ENCODE measurements at regions not wholly inside any gene's neighbourhood (a gene's known extent, or its start where the extent isn't known, plus 50 kb on each side); places are given as distances from the start of the nearest gene placed in this dataset.

DNA sequence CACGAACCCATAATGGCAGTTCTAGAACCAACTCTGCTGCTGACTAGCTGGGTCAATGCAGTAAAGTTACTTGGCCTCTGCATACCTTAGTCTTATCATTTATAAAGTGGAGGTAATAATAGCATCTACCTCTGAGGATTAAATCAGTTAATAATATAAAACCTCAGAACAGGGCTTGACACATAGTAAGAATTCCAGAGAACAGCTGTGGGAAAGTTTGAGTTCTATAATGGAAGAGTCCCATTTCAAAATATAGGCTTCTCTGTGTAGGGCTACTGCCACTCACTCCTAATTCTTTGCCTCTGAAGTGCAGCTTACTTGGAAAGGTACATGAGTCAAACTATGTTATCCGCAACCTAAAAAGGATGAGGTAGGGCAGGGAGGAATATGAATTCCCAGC lies 269.2 kb upstream of the PRKD1 start:
- TF ChIP-seq TEAD4 (IDR thresholded peaks at IDR 0.05) (no peak), CEBPB (IDR thresholded peaks at IDR 0.05) (no peak), CREB1 (IDR thresholded peaks at IDR 0.05; ENCODE audit: low read depth) (no peak), YY1 (IDR thresholded peaks at IDR 0.05; ENCODE audit: low read depth) (no peak), RAD21 (IDR thresholded peaks at IDR 0.05; ENCODE audit: low read depth) (no peak), FOXM1 (IDR thresholded peaks at IDR 0.05; ENCODE audit: borderline replicate concordance, low read depth) (no peak), NFIC (IDR thresholded peaks at IDR 0.05) (no peak), TAF1 (IDR thresholded peaks at IDR 0.05; ENCODE audit: low read depth) (no peak)
- TF ChIP-seq, protein P1, sequence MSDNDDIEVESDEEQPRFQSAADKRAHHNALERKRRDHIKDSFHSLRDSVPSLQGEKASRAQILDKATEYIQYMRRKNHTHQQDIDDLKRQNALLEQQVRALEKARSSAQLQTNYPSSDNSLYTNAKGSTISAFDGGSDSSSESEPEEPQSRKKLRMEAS (IDR thresholded peaks at IDR 0.05), result no peak
- TF ChIP-seq, protein P2, sequence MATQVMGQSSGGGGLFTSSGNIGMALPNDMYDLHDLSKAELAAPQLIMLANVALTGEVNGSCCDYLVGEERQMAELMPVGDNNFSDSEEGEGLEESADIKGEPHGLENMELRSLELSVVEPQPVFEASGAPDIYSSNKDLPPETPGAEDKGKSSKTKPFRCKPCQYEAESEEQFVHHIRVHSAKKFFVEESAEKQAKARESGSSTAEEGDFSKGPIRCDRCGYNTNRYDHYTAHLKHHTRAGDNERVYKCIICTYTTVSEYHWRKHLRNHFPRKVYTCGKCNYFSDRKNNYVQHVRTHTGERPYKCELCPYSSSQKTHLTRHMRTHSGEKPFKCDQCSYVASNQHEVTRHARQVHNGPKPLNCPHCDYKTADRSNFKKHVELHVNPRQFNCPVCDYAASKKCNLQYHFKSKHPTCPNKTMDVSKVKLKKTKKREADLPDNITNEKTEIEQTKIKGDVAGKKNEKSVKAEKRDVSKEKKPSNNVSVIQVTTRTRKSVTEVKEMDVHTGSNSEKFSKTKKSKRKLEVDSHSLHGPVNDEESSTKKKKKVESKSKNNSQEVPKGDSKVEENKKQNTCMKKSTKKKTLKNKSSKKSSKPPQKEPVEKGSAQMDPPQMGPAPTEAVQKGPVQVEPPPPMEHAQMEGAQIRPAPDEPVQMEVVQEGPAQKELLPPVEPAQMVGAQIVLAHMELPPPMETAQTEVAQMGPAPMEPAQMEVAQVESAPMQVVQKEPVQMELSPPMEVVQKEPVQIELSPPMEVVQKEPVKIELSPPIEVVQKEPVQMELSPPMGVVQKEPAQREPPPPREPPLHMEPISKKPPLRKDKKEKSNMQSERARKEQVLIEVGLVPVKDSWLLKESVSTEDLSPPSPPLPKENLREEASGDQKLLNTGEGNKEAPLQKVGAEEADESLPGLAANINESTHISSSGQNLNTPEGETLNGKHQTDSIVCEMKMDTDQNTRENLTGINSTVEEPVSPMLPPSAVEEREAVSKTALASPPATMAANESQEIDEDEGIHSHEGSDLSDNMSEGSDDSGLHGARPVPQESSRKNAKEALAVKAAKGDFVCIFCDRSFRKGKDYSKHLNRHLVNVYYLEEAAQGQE (IDR thresholded peaks at IDR 0.05; ENCODE audit: low read depth), result no peak
- TF ChIP-seq, protein P3, sequence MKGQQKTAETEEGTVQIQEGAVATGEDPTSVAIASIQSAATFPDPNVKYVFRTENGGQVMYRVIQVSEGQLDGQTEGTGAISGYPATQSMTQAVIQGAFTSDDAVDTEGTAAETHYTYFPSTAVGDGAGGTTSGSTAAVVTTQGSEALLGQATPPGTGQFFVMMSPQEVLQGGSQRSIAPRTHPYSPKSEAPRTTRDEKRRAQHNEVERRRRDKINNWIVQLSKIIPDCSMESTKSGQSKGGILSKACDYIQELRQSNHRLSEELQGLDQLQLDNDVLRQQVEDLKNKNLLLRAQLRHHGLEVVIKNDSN (IDR thresholded peaks at IDR 0.05), result no peak

DNA sequence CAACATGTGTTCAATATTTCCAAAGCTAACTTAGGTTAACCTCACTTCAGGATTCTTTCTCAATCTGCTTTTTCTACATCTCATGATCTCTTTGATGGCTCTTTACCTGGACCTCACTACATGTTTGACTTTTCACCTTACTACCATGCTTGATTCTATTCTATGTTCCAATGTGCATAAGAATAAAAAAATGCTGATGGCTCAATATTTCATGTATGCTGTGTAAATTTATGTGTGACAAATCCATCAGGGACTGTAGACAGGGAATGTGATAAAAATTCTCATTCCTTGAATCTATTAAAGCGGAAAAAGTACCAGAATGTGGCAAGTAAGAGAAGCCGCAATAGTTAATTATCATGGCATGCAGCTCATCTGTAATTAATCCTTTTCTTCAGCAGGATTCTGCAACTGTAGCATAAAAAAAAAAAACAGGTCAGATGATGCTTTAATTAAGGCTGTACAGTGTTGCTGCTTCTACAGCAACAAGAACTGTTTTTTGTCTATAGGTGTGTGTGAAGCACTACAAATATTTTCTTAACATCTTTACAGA lies 276.9 kb upstream of the PRKD1 start:
- TF ChIP-seq TCF12 (IDR thresholded peaks at IDR 0.05; ENCODE audit: low read depth), result no peak
- TF ChIP-seq, protein P2 (IDR thresholded peaks at IDR 0.05; ENCODE audit: low read depth), result no peak
- TF ChIP-seq CREB1 (IDR thresholded peaks at IDR 0.05; ENCODE audit: low read depth), result no peak
- no peak for TF ChIP-seq ZBTB7A (IDR thresholded peaks at IDR 0.05; ENCODE audit: low read depth)
- no peak for TF ChIP-seq FOXM1 (IDR thresholded peaks at IDR 0.05; ENCODE audit: borderline replicate concordance, low read depth)
- no peak for TF ChIP-seq TEAD4 (IDR thresholded peaks at IDR 0.05)
- no peak for TF ChIP-seq TAF1 (IDR thresholded peaks at IDR 0.05; ENCODE audit: low read depth)
- no peak for TF ChIP-seq RAD21 (IDR thresholded peaks at IDR 0.05; ENCODE audit: low read depth)
- TF ChIP-seq CEBPB (IDR thresholded peaks at IDR 0.05), result no peak
- TF ChIP-seq, protein P1 (IDR thresholded peaks at IDR 0.05), result no peak

DNA sequence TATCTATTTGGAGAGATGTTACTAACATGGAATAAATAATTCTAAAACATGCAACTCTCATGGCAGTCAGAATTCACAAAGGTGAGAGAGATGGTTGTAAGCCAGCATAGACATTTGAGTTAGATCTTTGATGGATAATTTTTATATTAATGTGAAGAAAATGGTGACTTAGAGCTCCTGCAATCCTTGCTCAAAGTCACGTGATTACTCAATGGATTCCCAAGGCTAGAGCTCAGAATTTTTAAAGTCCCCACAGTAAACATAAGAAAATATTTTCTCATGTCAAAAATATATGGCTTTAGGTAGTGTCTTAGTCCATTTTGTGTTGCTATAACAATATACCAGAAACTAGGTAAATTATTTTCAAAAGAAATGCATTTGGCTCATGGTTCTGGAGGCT lies 281.5 kb upstream of the PRKD1 start:
- TF ChIP-seq FOXM1 (IDR thresholded peaks at IDR 0.05; ENCODE audit: borderline replicate concordance, low read depth) (no peak), TCF12 (IDR thresholded peaks at IDR 0.05; ENCODE audit: low read depth) (no peak), CEBPB (IDR thresholded peaks at IDR 0.05) (no peak), RAD21 (IDR thresholded peaks at IDR 0.05; ENCODE audit: low read depth) (no peak), EP300 (IDR thresholded peaks at IDR 0.05; ENCODE audit: borderline replicate concordance) (no peak), EGR1 (IDR thresholded peaks at IDR 0.05) (no peak), NFIC (IDR thresholded peaks at IDR 0.05) (no peak), TEAD4 (IDR thresholded peaks at IDR 0.05) (no peak), ZBTB7A (IDR thresholded peaks at IDR 0.05; ENCODE audit: low read depth) (no peak), YY1 (IDR thresholded peaks at IDR 0.05; ENCODE audit: low read depth) (no peak), TAF1 (IDR thresholded peaks at IDR 0.05; ENCODE audit: low read depth) (no peak), CREB1 (IDR thresholded peaks at IDR 0.05; ENCODE audit: low read depth) (no peak)
- TF ChIP-seq, protein P1 (IDR thresholded peaks at IDR 0.05), result no peak
- TF ChIP-seq, protein P2 (IDR thresholded peaks at IDR 0.05; ENCODE audit: low read depth), result no peak
- TF ChIP-seq, protein P3 (IDR thresholded peaks at IDR 0.05), result no peak

DNA sequence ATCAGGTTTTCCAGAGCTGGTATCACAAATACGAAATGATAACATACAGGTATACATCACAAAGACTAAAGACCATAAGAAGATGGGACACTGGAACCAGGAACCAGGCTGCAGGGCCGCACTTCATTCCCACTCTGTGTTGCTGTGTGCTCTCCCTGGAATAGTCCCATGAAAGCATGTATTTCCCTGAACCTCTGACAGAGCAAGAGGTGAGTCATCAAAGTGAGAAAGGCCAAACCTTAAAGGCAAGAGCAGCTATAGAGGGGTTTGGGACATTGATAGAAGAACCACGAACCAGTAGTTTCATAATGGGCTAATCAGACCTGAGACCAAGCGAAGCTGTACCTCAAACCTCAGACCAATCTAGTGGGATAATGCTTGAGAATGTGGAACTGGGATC lies 283.0 kb upstream of the PRKD1 start:
- TF ChIP-seq EP300 (IDR thresholded peaks at IDR 0.05; ENCODE audit: borderline replicate concordance) (no peak), NFIC (IDR thresholded peaks at IDR 0.05) (no peak), CREB1 (IDR thresholded peaks at IDR 0.05; ENCODE audit: low read depth) (no peak), YY1 (IDR thresholded peaks at IDR 0.05; ENCODE audit: low read depth) (no peak), TAF1 (IDR thresholded peaks at IDR 0.05; ENCODE audit: low read depth) (no peak), EGR1 (IDR thresholded peaks at IDR 0.05) (no peak), FOXM1 (IDR thresholded peaks at IDR 0.05; ENCODE audit: borderline replicate concordance, low read depth) (no peak), ZBTB7A (IDR thresholded peaks at IDR 0.05; ENCODE audit: low read depth) (no peak), RAD21 (IDR thresholded peaks at IDR 0.05; ENCODE audit: low read depth) (no peak), CEBPB (IDR thresholded peaks at IDR 0.05) (no peak)
- TF ChIP-seq, protein P1 (IDR thresholded peaks at IDR 0.05), result no peak
- TF ChIP-seq, protein P3 (IDR thresholded peaks at IDR 0.05), result no peak
